Esophagus squamous epithelium (tissue), 5 donors: ENCODE measurements at regions not wholly inside any gene's neighbourhood (a gene's known extent, or its start where the extent isn't known, plus 50 kb on each side); places are given as distances from the start of the nearest gene placed in this dataset.

Source experiments
- DNase-seq: peaks from one replicate; lab custom pipeline; 2025; lab: John Stamatoyannopoulos, UW
- H3K27ac ChIP-seq, 4 donors: fragments of 200-600 bp; sonication (generic); one replicate each; pipeline ENCODE4 v1.5.1; 2016 to 2019; ENCODE audit warnings: mild to moderate bottlenecking in 1 of 4
- H3K27me3 ChIP-seq, 4 donors: fragments of 200-600 bp; sonication (generic); 1 replicate in 3 of 4; 2 replicates in 1 of 4; pipeline versions ENCODE4 v1.5.1 to v1.6.0; 2017 to 2021; ENCODE audit warnings: antibody characterized with exemption in 1 of 4
- H3K36me3 ChIP-seq, 3 donors: fragments of 200-600 bp; sonication (generic); one replicate each; pipeline ENCODE4 v1.5.1; 2016 to 2019
- H3K4me1 ChIP-seq, 3 donors: fragments of 200-600 bp; sonication (generic); one replicate each; pipeline ENCODE4 v1.5.1; 2017 to 2019
- H3K4me3 ChIP-seq, 4 donors: fragments of 200-600 bp; sonication (generic); 1 replicate in 3 of 4; 2 replicates in 1 of 4; pipeline ENCODE4 v1.5.1; 2016 to 2019; ENCODE audit warnings: mild to moderate bottlenecking in 2 of 4, moderate library complexity in 1 of 4
- H3K9me3 ChIP-seq, 3 donors: fragments of 200-600 bp; sonication (generic); one replicate each; pipeline ENCODE4 v1.5.1; 2016 to 2019
- CTCF ChIP-seq, 6 experiments: fragments of 450-650 bp in 4 of 6; fragments of 200-600 bp in 2 of 6; sonication (generic) in 2 of 6; IDR thresholded peaks; one replicate each; pipeline ENCODE4 v1.5.1; 2016 to 2019; ENCODE audit warnings: antibody characterized with exemption in 6 of 6, mild to moderate bottlenecking in 4 of 6, moderate library complexity in 4 of 6
- POLR2A ChIP-seq, 4 donors: fragments of 450-650 bp; IDR thresholded peaks; one replicate each; pipeline ENCODE4 v1.6.1; 2017; ENCODE audit warnings: antibody characterized with exemption in 4 of 4, mild to moderate bottlenecking in 4 of 4, moderate library complexity in 3 of 4
- WGBS, 2 donors: methylation state at CpG; one replicate each; pipeline ENCODE4 v1.1.5; 2018; 5-methylcytosine and 5-hydroxymethylcytosine counted together
- intact Hi-C: fragments of 100-400 bp; cut with DNase I; formaldehyde crosslinking; loops from one replicate; pipeline ENCODE4 v1.15.0; 2022
- donor health status: DM: yes; HTN: yes; CAD: no.

- Histone ChIP-seq H3K4me3 (no peak overlapping the region), H3K27ac (no peak overlapping the region), H3K36me3 (no peaks in the 10 kb centered on the region), H3K4me1 (no peaks in the 10 kb centered on the region), H3K9me3 (no peaks in the 10 kb centered on the region), H3K27me3 (no peaks in the 10 kb centered on the region)
- 57 to 93% methylated on average over 2 of the region's 2 CpGs for WGBS, 2 donors
- intact Hi-C loops: no loop called here
- DNase-seq: no peak
- TF ChIP-seq CTCF (IDR thresholded peaks at IDR 0.05) (no peak), POLR2A (IDR thresholded peaks at IDR 0.05) (no peak)
Measured at GRCh38 chr15:48041454-48041853, 79.3 kb upstream of the SLC24A5 start.

GRCh38 chr15:48046813-48047438 is 73.9 kb upstream of the SLC24A5 start:
- Histone ChIP-seq H3K27me3 (no peaks in the 10 kb centered on the region), H3K36me3 (no peaks in the 10 kb centered on the region), H3K4me1 (no peaks in the 10 kb centered on the region), H3K9me3 (no peaks in the 10 kb centered on the region), H3K27ac (no peak overlapping the region), H3K4me3 (no peak overlapping the region)
- DNase-seq: no peak
- WGBS, 2 donors: 50 to 61% methylated on average over 5 of the region's 5 CpGs
- TF ChIP-seq POLR2A (IDR thresholded peaks at IDR 0.05): no peak
- no peak for TF ChIP-seq CTCF (IDR thresholded peaks at IDR 0.05)
- intact Hi-C loops: no loop called here

- H3K36me3 ChIP-seq: no peaks in the 10 kb centered on the region
- intact Hi-C loops: no loop called here
- TF ChIP-seq POLR2A (IDR thresholded peaks at IDR 0.05) (no peak), CTCF (IDR thresholded peaks at IDR 0.05) (no peak)
- no peak overlapping the region for H3K4me3 ChIP-seq
- H3K4me1 ChIP-seq: no peaks in the 10 kb centered on the region
- no peak overlapping the region for H3K27ac ChIP-seq
- no peaks in the 10 kb centered on the region for H3K9me3 ChIP-seq
- H3K27me3 ChIP-seq: no peaks in the 10 kb centered on the region
- DNase-seq: no peak
Measured at GRCh38 chr15:48049736-48050135, 71.1 kb upstream of the SLC24A5 start.

GRCh38 chr15:48052946-48053345 is 67.8 kb upstream of the SLC24A5 start:
- Histone ChIP-seq H3K4me3 (no peak overlapping the region), H3K4me1 (no peaks in the 10 kb centered on the region), H3K27me3 (no peaks in the 10 kb centered on the region), H3K27ac (no peak overlapping the region), H3K36me3 (no peaks in the 10 kb centered on the region), H3K9me3 (no peaks in the 10 kb centered on the region)
- DNase-seq: no peak
- intact Hi-C loops: no loop called here
- TF ChIP-seq CTCF (IDR thresholded peaks at IDR 0.05) (no peak), POLR2A (IDR thresholded peaks at IDR 0.05) (no peak)
- 32 to 46% methylated on average over 2 of the region's 2 CpGs for WGBS, 2 donors

DNA sequence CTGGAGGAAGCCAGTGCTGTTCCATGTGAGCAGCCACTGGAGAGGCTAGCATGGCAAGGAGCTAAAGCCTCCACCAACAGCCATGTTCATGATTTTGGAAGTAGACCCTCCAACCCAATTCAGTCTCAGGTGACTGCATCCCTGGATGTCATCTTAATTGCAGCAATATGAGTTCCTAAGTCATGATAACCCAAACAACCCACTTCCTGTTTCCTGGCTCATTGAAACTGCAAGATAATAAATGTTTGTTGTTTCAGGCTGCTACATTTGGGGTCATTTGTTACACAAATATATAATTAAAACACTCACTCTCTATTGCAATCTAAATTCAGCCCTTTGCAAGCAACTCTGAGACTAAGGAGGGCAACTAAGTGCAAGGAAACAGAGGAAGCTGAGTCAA is 62.4 kb upstream of the SLC24A5 start:
- TF ChIP-seq CTCF (IDR thresholded peaks at IDR 0.05) (no peak), POLR2A (IDR thresholded peaks at IDR 0.05) (no peak)
- DNase-seq: no peak
- Histone ChIP-seq H3K4me1 (peaks cover 0 to 13% (median 0%) of the 10 kb centered on the region in 3 donors), H3K27me3 (no peaks in the 10 kb centered on the region), H3K36me3 (no peaks in the 10 kb centered on the region), H3K27ac (no peak overlapping the region), H3K9me3 (no peaks in the 10 kb centered on the region), H3K4me3 (no peak overlapping the region)
- intact Hi-C loops: no loop called here
